Activated naive CD4-positive, alpha-beta T cell treated with anti-CD3 and anti-CD28 coated beads, Interleukin-2, amount 10 ng/mL, durations not matched to agents 7 days and 5 days (primary cell): ENCODE measurements at regions not wholly inside any gene's neighbourhood (a gene's known extent, or its start where the extent isn't known, plus 50 kb on each side); places are given as distances from the start of the nearest gene placed in this dataset.

ENCODE experiments used
- CTCF ChIA-PET: fragments of 350-600 bp; sonication (Branson Sonifier 250); formaldehyde crosslinking; loops from one replicate; lab custom pipeline; 2021; ENCODE audit warnings: antibody characterized with exemption; lab: Charles Lee
- DNase-seq: peaks from one replicate; pipeline ENCODE4 v3.0.0-alpha.2; 2020
- H3K27ac Mint-ChIP-seq: one replicate; pipeline ENCODE4 v1.8.0; 2021; ENCODE audit warnings: mild to moderate bottlenecking, moderate library complexity, mixed read lengths
- H3K27me3 Mint-ChIP-seq: one replicate; pipeline ENCODE4 v1.8.0; 2021; ENCODE audit warnings: mild to moderate bottlenecking, mixed read lengths
- H3K36me3 Mint-ChIP-seq: one replicate; pipeline ENCODE4 v1.8.0; 2021; ENCODE audit warnings: mixed read lengths
- H3K4me1 Mint-ChIP-seq: one replicate; pipeline ENCODE4 v1.8.0; 2021; ENCODE audit warnings: mixed read lengths
- H3K4me3 Mint-ChIP-seq: one replicate; pipeline ENCODE4 v1.8.0; 2021; ENCODE audit warnings: mild to moderate bottlenecking, moderate library complexity, mixed read lengths
- H3K9me3 Mint-ChIP-seq: one replicate; pipeline ENCODE4 v1.8.0; 2021; ENCODE audit warnings: mixed read lengths

DNA sequence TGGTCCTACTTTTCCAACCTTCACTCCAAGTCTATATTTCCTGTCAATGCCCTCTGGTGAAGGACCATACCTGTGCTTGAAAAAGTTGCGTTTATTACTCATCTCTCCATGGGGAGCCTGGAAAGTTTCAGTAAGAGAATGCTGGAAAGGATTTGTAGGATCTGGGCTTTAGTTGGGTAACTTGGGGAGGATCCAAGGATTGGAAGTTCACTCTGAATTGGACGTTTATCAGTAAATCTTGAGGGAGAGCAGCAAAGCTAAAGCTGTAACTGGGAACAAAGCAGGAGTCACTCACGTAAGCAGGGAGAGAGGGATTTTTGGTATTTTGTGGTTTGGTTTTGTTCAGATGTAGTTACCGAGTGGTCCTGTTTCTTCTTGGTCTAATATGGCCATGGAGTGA is 51.4 kb upstream of the NPVF start:
- no peak for DNase-seq
- peaks cover 4% of the 10 kb centered on the region for H3K4me1 Mint-ChIP-seq
- no peak overlapping the region for H3K27ac Mint-ChIP-seq
- H3K4me3 Mint-ChIP-seq, result no peak overlapping the region
- CTCF ChIA-PET, result no interaction called here
- H3K9me3 Mint-ChIP-seq, result no peaks in the 10 kb centered on the region
- H3K27me3 Mint-ChIP-seq, result peaks cover 10% of the 10 kb centered on the region
- no peaks in the 10 kb centered on the region for H3K36me3 Mint-ChIP-seq

DNA sequence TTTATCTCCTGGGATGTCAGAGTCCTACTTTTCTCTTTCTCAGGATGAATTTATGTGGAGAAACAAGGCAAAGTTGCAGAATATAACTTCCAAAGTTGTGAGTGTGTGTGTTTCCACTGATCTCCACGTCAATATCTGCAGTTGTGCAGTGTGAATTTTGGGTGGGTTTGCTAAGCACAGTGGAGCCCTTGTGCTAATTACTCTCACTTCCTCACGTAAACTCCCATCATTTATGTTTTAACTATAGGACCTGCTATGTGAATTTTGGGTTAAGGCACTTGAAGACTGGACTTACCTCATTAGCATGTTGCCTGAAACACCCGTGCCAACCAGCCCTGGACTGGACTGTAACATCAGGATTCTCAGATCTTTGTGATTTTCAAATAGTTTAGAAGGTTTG is 51.9 kb upstream of the NPVF start:
- Mint-ChIP-seq H3K36me3 (no peaks in the 10 kb centered on the region), H3K9me3 (no peaks in the 10 kb centered on the region), H3K4me1 (peaks cover 4% of the 10 kb centered on the region), H3K4me3 (no peak overlapping the region), H3K27ac (no peak overlapping the region), H3K27me3 (peaks cover 10% of the 10 kb centered on the region)
- DNase-seq, result no peak
- CTCF ChIA-PET, result no interaction called here

DNA sequence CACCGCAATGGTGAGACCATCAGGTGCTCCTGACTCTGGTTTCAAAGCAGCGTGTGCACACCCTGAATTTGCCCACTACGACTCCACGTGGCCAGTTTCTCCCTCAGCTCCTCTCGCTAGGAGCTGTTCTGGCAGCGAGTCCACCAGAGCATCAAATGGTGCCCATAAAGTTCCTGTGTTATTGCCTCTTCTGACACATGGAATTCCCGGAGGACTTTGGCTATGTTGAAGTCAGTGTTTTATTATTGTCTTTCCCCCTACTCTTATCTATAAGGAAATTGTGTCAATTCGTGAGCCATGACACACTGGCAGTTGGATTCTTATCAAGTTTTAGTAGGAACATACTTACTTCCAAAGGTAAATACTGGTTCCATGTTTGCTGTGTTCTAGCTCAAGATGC is 53.9 kb upstream of the NPVF start:
- H3K27me3 Mint-ChIP-seq, result peaks cover 10% of the 10 kb centered on the region
- CTCF ChIA-PET, result no interaction called here

DNA sequence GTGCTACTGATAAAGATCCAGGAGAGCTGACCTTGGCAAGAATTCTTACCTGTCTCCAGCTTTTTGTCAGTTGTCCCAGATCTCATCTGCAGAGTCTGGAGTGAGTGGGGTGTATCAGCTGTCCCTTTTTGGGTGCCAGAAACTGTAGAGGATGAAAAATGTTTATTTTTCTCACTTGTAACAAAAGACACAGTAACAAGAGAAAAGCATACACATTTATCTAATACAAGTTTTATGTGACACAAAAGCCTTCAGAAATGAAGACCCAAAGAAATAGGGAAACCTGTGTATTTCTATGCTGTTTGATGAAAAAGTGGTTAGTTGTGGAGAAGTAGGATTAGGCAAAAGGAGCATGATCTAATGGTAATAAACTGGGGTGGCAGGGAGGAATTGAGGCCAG is 58.5 kb upstream of the NPVF start:
- Mint-ChIP-seq H3K27me3 (no peaks in the 10 kb centered on the region), H3K4me1 (no peaks in the 10 kb centered on the region), H3K36me3 (no peaks in the 10 kb centered on the region), H3K4me3 (no peak overlapping the region), H3K27ac (no peak overlapping the region), H3K9me3 (no peaks in the 10 kb centered on the region)
- CTCF ChIA-PET, result no interaction called here
- DNase-seq, result no peak

More for the DNA sequence above, 53.9 kb upstream of the NPVF start:
- no peak overlapping the region for H3K4me3 Mint-ChIP-seq
- no peak overlapping the region for H3K27ac Mint-ChIP-seq
- H3K9me3 Mint-ChIP-seq, result no peaks in the 10 kb centered on the region
- H3K36me3 Mint-ChIP-seq, result no peaks in the 10 kb centered on the region
- H3K4me1 Mint-ChIP-seq, result peaks cover 4% of the 10 kb centered on the region
- DNase-seq, result no peak

DNA sequence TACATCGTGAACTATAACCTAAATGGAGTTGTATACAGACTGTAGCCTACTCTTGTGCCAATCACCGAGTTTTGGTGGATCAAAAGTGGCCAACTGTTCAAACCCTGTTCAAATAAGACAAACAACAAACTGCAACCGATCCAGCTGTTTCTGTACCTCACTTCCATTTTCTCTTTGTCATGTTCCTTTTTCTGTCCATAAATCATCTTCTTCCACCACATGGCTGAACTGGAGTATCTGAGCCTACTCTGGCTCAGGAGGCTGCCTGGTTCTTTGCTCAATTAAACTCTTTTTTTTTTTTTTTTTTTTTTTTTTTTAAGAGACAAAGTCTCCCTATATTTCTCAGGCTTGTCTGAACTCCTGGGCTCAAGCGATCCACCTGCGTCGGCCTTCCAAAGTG is 59.0 kb upstream of the NPVF start:
- no peak for DNase-seq
- no peaks in the 10 kb centered on the region for H3K4me1 Mint-ChIP-seq
- H3K36me3 Mint-ChIP-seq, result no peaks in the 10 kb centered on the region
- no peaks in the 10 kb centered on the region for H3K9me3 Mint-ChIP-seq
- H3K27ac Mint-ChIP-seq, result no peak overlapping the region
- H3K27me3 Mint-ChIP-seq, result no peaks in the 10 kb centered on the region
- no peak overlapping the region for H3K4me3 Mint-ChIP-seq
- CTCF ChIA-PET, result no interaction called here

DNA sequence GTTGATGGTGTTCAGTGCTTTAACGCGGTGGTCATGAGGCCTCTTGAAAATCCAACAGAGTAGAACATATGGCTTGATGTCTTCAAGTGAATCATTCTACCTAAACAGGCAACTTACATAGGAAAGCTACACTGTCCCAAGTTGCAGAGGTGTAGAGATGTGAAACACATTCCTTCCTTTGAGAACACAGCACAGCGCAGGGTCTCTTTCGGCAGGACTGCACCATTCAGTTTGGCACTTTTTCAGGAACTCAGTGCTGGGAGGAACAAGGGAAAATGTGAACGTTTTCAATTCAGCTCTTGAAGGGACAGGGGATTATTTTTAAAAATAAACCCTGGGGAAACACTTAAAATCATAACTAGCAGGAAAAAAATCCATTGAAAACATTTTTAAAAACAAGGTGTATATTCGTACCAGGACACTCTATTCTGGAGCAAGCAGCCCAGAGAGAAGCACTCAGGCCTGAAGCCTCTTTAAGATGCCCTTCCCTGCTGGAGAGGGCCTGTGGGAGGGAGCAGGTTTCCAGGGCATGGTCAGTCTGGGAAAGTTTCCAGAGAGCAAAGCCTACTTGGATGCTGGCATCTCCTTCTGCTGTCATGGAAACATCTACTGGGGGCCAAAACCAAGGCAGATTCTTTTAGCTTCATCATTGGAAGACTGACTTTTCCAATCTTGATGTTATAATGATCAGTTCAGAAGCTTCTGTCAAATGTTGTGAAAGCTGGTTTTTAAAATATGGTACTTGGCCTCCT is 60.4 kb upstream of the NPVF start:
- no peak for DNase-seq
- Mint-ChIP-seq H3K36me3 (no peaks in the 10 kb centered on the region), H3K27ac (no peak overlapping the region), H3K4me1 (no peaks in the 10 kb centered on the region), H3K4me3 (no peak overlapping the region), H3K27me3 (no peaks in the 10 kb centered on the region), H3K9me3 (no peaks in the 10 kb centered on the region)
- CTCF ChIA-PET, result no interaction called here

DNA sequence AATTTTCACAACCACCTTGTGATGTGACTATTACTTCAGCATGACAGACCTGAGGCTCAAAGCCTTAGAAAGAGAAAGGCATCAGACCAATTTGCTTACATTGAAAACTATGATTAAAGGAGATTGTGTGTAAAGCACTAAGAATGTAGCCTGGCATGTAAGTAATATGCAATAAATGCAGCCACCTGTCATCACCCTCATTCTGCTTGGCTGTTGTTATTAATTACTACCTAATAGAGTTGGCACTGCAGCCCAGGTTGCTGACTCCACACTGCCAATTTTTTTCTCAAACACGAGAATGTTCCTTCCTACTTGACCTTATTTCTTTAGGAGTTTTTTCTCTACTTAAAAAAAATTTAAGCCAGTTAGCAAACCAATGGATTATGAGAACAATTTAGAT is 61.2 kb upstream of the NPVF start:
- Mint-ChIP-seq H3K9me3 (no peaks in the 10 kb centered on the region), H3K27ac (no peak overlapping the region), H3K4me1 (no peaks in the 10 kb centered on the region), H3K36me3 (no peaks in the 10 kb centered on the region), H3K4me3 (no peak overlapping the region), H3K27me3 (no peaks in the 10 kb centered on the region)
- CTCF ChIA-PET, result no interaction called here
- no peak for DNase-seq

DNA sequence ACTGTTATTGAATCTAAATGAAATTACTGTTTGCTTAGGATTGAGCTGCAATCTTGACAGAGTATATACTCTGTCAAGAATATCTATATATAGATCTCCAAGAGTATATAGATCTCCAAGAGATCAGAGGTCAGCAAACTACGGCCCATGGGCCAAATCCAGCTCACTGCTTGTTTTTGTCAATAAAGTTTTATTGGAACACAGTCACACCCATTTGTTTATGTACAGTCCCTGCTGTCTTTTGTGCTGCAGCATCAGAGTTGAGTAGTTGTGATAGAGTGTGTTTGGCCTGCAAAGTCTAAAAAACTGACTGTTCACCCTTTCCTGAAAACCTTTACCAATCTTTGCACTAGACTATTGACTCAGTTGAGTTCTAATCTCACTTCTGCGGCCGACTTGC is 66.3 kb upstream of the NPVF start:
- CTCF ChIA-PET, result no interaction called here
- Mint-ChIP-seq H3K27ac (no peak overlapping the region), H3K9me3 (no peaks in the 10 kb centered on the region), H3K4me1 (no peaks in the 10 kb centered on the region), H3K27me3 (no peaks in the 10 kb centered on the region), H3K4me3 (no peak overlapping the region), H3K36me3 (no peaks in the 10 kb centered on the region)
- DNase-seq, result no peak

DNA sequence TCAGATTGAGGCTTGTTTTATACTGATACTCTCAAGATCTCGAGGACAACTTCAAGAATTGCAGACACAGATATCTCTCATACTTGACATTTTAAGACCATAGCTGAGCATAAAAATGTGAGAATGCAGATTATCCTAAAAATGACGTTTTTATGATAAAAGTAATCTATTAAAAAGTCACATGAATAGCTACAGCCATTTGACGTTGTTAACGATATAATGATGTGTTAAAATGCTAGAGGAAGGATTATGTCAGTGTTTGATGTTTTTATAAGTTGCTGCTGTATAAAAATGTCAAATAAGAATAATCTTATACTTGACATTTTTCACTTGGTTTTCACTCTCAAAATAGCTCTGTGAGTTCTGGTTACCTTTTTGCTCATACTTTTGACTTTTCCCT is 67.1 kb upstream of the NPVF start:
- H3K27ac Mint-ChIP-seq, result no peak overlapping the region
- H3K9me3 Mint-ChIP-seq, result no peaks in the 10 kb centered on the region
- no peak for DNase-seq
- H3K4me1 Mint-ChIP-seq, result no peaks in the 10 kb centered on the region
- no peaks in the 10 kb centered on the region for H3K36me3 Mint-ChIP-seq
- CTCF ChIA-PET, result no interaction called here
- H3K4me3 Mint-ChIP-seq, result no peak overlapping the region
- no peaks in the 10 kb centered on the region for H3K27me3 Mint-ChIP-seq

DNA sequence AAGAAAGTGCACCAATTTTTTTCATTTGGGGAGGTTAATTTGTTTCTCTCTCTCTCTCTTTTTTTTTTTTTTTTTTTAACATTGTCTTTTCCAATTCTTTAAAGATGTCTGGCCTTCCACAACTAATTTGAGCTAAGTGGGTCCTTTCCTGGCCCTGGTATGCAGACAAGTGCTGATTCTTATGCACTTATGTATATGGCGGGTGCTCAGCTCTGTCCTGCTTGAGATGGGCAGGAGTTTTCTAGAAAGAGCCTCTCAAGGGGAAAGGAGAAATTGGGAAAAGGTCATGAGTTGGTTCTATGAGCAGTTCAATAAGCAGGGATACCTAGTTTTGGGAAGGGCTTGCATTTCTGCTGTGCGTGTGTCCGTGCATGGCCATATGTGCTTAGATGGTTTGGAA is 67.8 kb upstream of the NPVF start:
- DNase-seq, result no peak
- H3K36me3 Mint-ChIP-seq, result no peaks in the 10 kb centered on the region
- H3K4me1 Mint-ChIP-seq, result no peaks in the 10 kb centered on the region
- H3K27me3 Mint-ChIP-seq, result no peaks in the 10 kb centered on the region
- no peak overlapping the region for H3K27ac Mint-ChIP-seq
- H3K9me3 Mint-ChIP-seq, result no peaks in the 10 kb centered on the region
- CTCF ChIA-PET, result no interaction called here
- H3K4me3 Mint-ChIP-seq, result no peak overlapping the region

DNA sequence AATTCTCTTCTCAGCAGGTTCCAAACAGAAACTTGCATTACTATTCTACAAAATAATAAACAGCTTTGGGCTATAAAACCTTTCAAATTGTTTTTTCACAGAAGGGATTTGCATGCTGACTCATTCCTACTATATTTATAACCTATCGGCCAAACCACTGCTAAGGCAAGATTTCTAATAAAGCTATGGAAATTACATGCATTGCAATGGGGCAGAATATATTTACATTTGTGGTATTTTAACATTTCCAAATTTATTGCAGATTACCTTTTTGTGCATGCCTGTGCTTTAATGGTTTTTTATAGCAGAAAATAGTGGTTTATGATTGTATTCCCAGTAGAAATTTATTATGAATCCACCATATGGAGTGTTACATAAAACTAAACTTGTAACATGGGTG is 69.0 kb upstream of the NPVF start:
- H3K9me3 Mint-ChIP-seq, result no peaks in the 10 kb centered on the region
- CTCF ChIA-PET, result no interaction called here
- DNase-seq, result no peak
- H3K4me1 Mint-ChIP-seq, result no peaks in the 10 kb centered on the region
- no peak overlapping the region for H3K4me3 Mint-ChIP-seq
- no peaks in the 10 kb centered on the region for H3K27me3 Mint-ChIP-seq
- H3K36me3 Mint-ChIP-seq, result no peaks in the 10 kb centered on the region
- H3K27ac Mint-ChIP-seq, result no peak overlapping the region

DNA sequence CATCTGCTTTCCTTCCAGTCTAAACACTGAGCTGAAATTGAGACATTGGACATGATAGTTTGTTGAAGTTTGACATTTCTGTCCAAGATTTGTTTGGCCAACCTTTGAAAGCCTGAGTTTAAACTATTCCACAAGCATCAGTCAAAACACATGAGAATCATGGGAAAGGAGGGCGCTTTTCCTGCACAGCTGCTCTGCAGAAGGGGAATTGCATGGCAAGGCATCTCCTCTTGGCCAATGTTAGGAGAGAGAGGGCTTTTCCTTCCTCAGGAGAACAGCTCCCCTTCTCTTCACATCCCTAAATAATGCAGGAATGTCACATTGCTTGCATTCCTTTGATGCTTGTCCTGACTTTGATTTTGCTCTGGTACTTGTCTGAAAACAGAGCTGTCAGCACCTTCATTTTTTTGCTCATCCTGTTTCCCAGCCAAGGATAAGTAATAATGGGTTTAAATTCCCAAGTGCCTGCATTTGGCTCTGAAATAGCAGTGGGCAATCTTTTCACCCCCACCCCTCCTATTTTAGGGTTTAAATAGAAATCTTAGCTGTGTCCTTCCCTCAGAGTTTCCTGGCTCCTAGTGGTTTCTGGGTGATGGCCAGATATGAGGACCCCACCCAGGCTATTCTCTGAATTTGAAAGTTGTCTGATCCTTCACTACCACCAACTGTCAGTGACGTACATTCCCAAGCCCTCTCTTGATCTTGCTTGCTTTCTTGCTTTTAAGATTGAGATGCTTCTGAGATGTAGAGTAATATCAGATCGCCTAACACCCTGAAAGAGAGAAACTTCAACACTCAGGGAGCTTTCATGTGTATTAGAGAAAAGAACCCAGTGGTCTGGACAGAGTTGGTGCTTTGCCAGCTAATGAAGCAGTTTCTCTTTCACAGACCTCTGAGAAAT is 75.2 kb upstream of the NPVF start:
- no peak for DNase-seq
- Mint-ChIP-seq H3K9me3 (no peaks in the 10 kb centered on the region), H3K4me1 (no peaks in the 10 kb centered on the region)

DNA sequence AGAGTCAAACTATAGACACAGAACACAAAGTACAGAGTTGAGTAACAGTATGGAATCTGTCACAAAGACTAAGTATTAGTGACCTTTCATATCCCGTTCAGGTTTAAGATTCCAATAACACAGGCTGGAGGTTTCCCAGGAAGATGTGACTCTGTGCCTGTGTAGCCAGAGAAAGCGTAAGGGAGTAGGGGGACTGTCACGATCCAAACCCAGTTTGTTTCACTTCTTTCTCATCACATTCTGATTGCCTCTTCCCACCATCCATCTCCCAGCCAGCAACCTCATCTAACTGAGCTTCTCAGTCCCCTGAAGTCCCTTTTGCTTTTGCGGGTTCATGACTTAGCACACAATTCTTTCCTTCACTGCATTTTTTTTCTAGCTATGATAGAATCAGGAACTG is 76.4 kb upstream of the NPVF start:
- H3K27ac Mint-ChIP-seq, result no peak overlapping the region
- no peak for DNase-seq
- CTCF ChIA-PET, result no interaction called here

More for the DNA sequence above, 75.2 kb upstream of the NPVF start:
- Mint-ChIP-seq H3K36me3 (no peaks in the 10 kb centered on the region), H3K27ac (no peak overlapping the region), H3K4me3 (no peak overlapping the region), H3K27me3 (peaks cover 5% of the 10 kb centered on the region)
- CTCF ChIA-PET, result no interaction called here

DNA sequence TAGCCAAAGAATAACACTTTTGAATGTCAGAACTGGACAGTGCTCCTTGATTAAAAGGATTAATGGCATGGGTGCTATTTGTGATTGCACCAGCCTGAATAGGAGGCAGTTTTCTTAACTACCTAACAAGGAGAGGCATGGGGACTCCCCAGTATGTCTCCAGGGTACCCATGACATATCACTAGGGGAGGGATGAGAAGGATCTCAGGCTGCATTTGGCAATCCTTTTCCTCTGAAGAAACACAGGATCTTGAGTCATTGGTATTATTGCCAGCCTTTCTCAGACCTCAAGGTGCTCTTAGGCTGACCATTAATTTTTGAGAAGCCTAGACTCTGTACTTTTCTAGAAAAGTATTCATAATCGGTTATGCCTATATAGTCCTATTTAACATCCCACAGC is 77.5 kb upstream of the NPVF start:
- DNase-seq, result no peak
- Mint-ChIP-seq H3K27me3 (peaks cover 5% of the 10 kb centered on the region), H3K27ac (no peak overlapping the region), H3K4me1 (no peaks in the 10 kb centered on the region), H3K9me3 (no peaks in the 10 kb centered on the region), H3K36me3 (no peaks in the 10 kb centered on the region), H3K4me3 (no peak overlapping the region)
- CTCF ChIA-PET, result no interaction called here

More for the DNA sequence above, 76.4 kb upstream of the NPVF start:
- Mint-ChIP-seq H3K4me1 (no peaks in the 10 kb centered on the region), H3K9me3 (no peaks in the 10 kb centered on the region), H3K27me3 (peaks cover 5% of the 10 kb centered on the region), H3K4me3 (no peak overlapping the region), H3K36me3 (no peaks in the 10 kb centered on the region)

DNA sequence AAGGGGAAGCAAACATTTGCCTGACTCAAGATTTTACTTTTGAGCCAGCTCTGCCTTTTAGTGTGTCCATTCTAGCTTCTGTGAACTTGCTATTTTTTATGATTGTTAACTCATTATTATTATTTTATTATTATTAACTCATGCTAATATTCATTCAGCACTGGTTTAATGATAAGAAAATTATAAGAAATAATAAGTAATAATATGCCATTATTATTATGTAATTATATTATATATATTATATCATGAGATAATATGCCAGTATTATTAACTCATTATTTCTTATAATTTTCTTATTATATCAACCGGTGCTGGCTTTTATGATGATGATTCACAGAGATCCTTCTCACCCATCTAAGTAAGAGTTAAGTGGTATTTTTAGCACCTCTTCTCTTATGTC is 79.3 kb upstream of the NPVF start:
- no peaks in the 10 kb centered on the region for H3K9me3 Mint-ChIP-seq
- H3K4me3 Mint-ChIP-seq, result no peak overlapping the region
- CTCF ChIA-PET, result no interaction called here
- H3K4me1 Mint-ChIP-seq, result no peaks in the 10 kb centered on the region
- H3K27me3 Mint-ChIP-seq, result peaks cover 5% of the 10 kb centered on the region
- no peak for DNase-seq
- H3K36me3 Mint-ChIP-seq, result no peaks in the 10 kb centered on the region
- H3K27ac Mint-ChIP-seq, result no peak overlapping the region
